ENCODE measurements at regions not wholly inside any gene's neighbourhood (a gene's known extent, or its start where the extent isn't known, plus 50 kb on each side); places are given as distances from the start of the nearest gene placed in this dataset.

- Mint-ChIP-seq H3K4me3 (no peak overlapping the region), H3K36me3 (ENCODE audit: low read depth) (no peaks in the 10 kb centered on the region), H3K27me3 (peaks cover 5% of the 10 kb centered on the region), H3K9me3 (no peaks in the 10 kb centered on the region), H3K27ac (no peak overlapping the region), H3K4me1 (ENCODE audit: low read depth) (no peaks in the 10 kb centered on the region)
- intact Hi-C loops (cut with micrococcal nuclease) = loop anchor here (10.0 kb wide), 1 partner anchor 1662 kb away; no protein-coding TSS in a partner anchor
These were observed 225.0 kb downstream of the SPTSSA start for GRCh38 chr14:34237081-34237480.

GRCh38 chr14:34235643-34236300, 226.3 kb downstream of the SPTSSA start:
- intact Hi-C loops (cut with micrococcal nuclease) = loop anchor here (10.0 kb wide), 1 partner anchor 1661 kb away; no protein-coding TSS in a partner anchor
- H3K4me3 Mint-ChIP-seq = no peak overlapping the region
- H3K36me3 Mint-ChIP-seq (ENCODE audit: low read depth) = no peaks in the 10 kb centered on the region
- H3K9me3 Mint-ChIP-seq = no peaks in the 10 kb centered on the region
- H3K27me3 Mint-ChIP-seq = peaks cover 3% of the 10 kb centered on the region
- no peaks in the 10 kb centered on the region for H3K4me1 Mint-ChIP-seq (ENCODE audit: low read depth)
- no peak overlapping the region for H3K27ac Mint-ChIP-seq

GRCh38 chr14:34234258-34234657, 227.8 kb downstream of the SPTSSA start:
- H3K4me3 Mint-ChIP-seq = no peak overlapping the region
- peaks cover 4% of the 10 kb centered on the region for H3K27me3 Mint-ChIP-seq
- no peaks in the 10 kb centered on the region for H3K4me1 Mint-ChIP-seq (ENCODE audit: low read depth)
- no peaks in the 10 kb centered on the region for H3K9me3 Mint-ChIP-seq
- intact Hi-C loops (cut with micrococcal nuclease) = loop anchor here (10.0 kb wide), 1 partner anchor 1659 kb away; no protein-coding TSS in a partner anchor
- no peaks in the 10 kb centered on the region for H3K36me3 Mint-ChIP-seq (ENCODE audit: low read depth)
- H3K27ac Mint-ChIP-seq = no peak overlapping the region

GRCh38 chr14:34233619-34234018, 228.4 kb downstream of the SPTSSA start:
- no peaks in the 10 kb centered on the region for H3K4me1 Mint-ChIP-seq (ENCODE audit: low read depth)
- intact Hi-C loops (cut with micrococcal nuclease) = loop anchor here (10.0 kb wide), 1 partner anchor 1659 kb away; no protein-coding TSS in a partner anchor
- no peaks in the 10 kb centered on the region for H3K36me3 Mint-ChIP-seq (ENCODE audit: low read depth)
- H3K27ac Mint-ChIP-seq = no peak overlapping the region
- no peaks in the 10 kb centered on the region for H3K9me3 Mint-ChIP-seq
- H3K4me3 Mint-ChIP-seq = no peak overlapping the region
- peaks cover 4% of the 10 kb centered on the region for H3K27me3 Mint-ChIP-seq

- Mint-ChIP-seq H3K9me3 (no peaks in the 10 kb centered on the region), H3K4me1 (ENCODE audit: low read depth) (no peaks in the 10 kb centered on the region), H3K36me3 (ENCODE audit: low read depth) (no peaks in the 10 kb centered on the region), H3K4me3 (no peak overlapping the region), H3K27ac (no peak overlapping the region), H3K27me3 (peaks cover 12% of the 10 kb centered on the region)
- intact Hi-C loops (cut with micrococcal nuclease) = loop anchor here (10.0 kb wide), 1 partner anchor 1658 kb away; no protein-coding TSS in a partner anchor
These were observed 229.2 kb downstream of the SPTSSA start for GRCh38 chr14:34232790-34233189.

GRCh38 chr14:34231626-34232025, 230.4 kb downstream of the SPTSSA start:
- peaks cover 15% of the 10 kb centered on the region for H3K27me3 Mint-ChIP-seq
- H3K27ac Mint-ChIP-seq = no peak overlapping the region
- H3K4me3 Mint-ChIP-seq = no peak overlapping the region
- H3K4me1 Mint-ChIP-seq (ENCODE audit: low read depth) = no peaks in the 10 kb centered on the region
- H3K9me3 Mint-ChIP-seq = no peaks in the 10 kb centered on the region
- H3K36me3 Mint-ChIP-seq (ENCODE audit: low read depth) = no peaks in the 10 kb centered on the region
- intact Hi-C loops (cut with micrococcal nuclease) = loop anchor here (10.0 kb wide), 1 partner anchor 1657 kb away; no protein-coding TSS in a partner anchor

- no peaks in the 10 kb centered on the region for H3K9me3 Mint-ChIP-seq
- intact Hi-C loops (cut with micrococcal nuclease) = no loop called here
- H3K27ac Mint-ChIP-seq = no peak overlapping the region
- peaks cover 17% of the 10 kb centered on the region for H3K27me3 Mint-ChIP-seq
- no peaks in the 10 kb centered on the region for H3K36me3 Mint-ChIP-seq (ENCODE audit: low read depth)
- H3K4me1 Mint-ChIP-seq (ENCODE audit: low read depth) = no peaks in the 10 kb centered on the region
- no peak overlapping the region for H3K4me3 Mint-ChIP-seq
These were observed 232.9 kb downstream of the SPTSSA start for GRCh38 chr14:34229140-34229539.

- Mint-ChIP-seq H3K36me3 (ENCODE audit: low read depth) (no peaks in the 10 kb centered on the region), H3K4me1 (ENCODE audit: low read depth) (no peaks in the 10 kb centered on the region), H3K27me3 (peaks cover 17% of the 10 kb centered on the region), H3K9me3 (no peaks in the 10 kb centered on the region), H3K27ac (no peak overlapping the region), H3K4me3 (no peak overlapping the region)
- intact Hi-C loops (cut with micrococcal nuclease) = loop anchor here (1.0 kb wide), 2 partner anchors 130 to 389 kb away; no protein-coding TSS in a partner anchor
These were observed 233.4 kb downstream of the SPTSSA start for GRCh38 chr14:34228650-34228976.

- Mint-ChIP-seq H3K4me3 (no peak overlapping the region), H3K9me3 (no peaks in the 10 kb centered on the region), H3K4me1 (ENCODE audit: low read depth) (no peaks in the 10 kb centered on the region), H3K27me3 (peaks cover 20% of the 10 kb centered on the region), H3K27ac (no peak overlapping the region), H3K36me3 (ENCODE audit: low read depth) (no peaks in the 10 kb centered on the region)
- intact Hi-C loops (cut with micrococcal nuclease) = loop anchor here (1.0 kb wide), 2 partner anchors 130 to 389 kb away; no protein-coding TSS in a partner anchor
These were observed 234.0 kb downstream of the SPTSSA start for GRCh38 chr14:34227834-34228649.

GRCh38 chr14:34224221-34224620, 237.8 kb downstream of the SPTSSA start:
- Mint-ChIP-seq H3K4me3 (no peak overlapping the region), H3K4me1 (ENCODE audit: low read depth) (peaks cover 7% of the 10 kb centered on the region), H3K9me3 (no peaks in the 10 kb centered on the region), H3K27ac (no peak overlapping the region), H3K36me3 (ENCODE audit: low read depth) (no peaks in the 10 kb centered on the region), H3K27me3 (peaks cover 27% of the 10 kb centered on the region)
- intact Hi-C loops (cut with micrococcal nuclease) = no loop called here

GRCh38 chr14:34223373-34224148, 238.5 kb downstream of the SPTSSA start:
- Mint-ChIP-seq H3K4me1 (ENCODE audit: low read depth) (peaks cover 7% of the 10 kb centered on the region), H3K4me3 (no peak overlapping the region), H3K36me3 (ENCODE audit: low read depth) (no peaks in the 10 kb centered on the region), H3K27me3 (peaks cover 27% of the 10 kb centered on the region), H3K9me3 (no peaks in the 10 kb centered on the region), H3K27ac (no peak overlapping the region)
- intact Hi-C loops (cut with micrococcal nuclease) = no loop called here

GRCh38 chr14:34222867-34223266, 239.2 kb downstream of the SPTSSA start:
- H3K27me3 Mint-ChIP-seq = peaks cover 20% of the 10 kb centered on the region
- H3K36me3 Mint-ChIP-seq (ENCODE audit: low read depth) = no peaks in the 10 kb centered on the region
- H3K27ac Mint-ChIP-seq = no peak overlapping the region
- intact Hi-C loops (cut with micrococcal nuclease) = no loop called here
- H3K4me3 Mint-ChIP-seq = no peak overlapping the region
- no peaks in the 10 kb centered on the region for H3K9me3 Mint-ChIP-seq
- H3K4me1 Mint-ChIP-seq (ENCODE audit: low read depth) = peaks cover 7% of the 10 kb centered on the region

- Mint-ChIP-seq H3K4me1 (ENCODE audit: low read depth) (peaks cover 7% of the 10 kb centered on the region), H3K36me3 (ENCODE audit: low read depth) (no peaks in the 10 kb centered on the region), H3K27ac (no peak overlapping the region), H3K4me3 (no peak overlapping the region), H3K27me3 (peaks cover 18% of the 10 kb centered on the region), H3K9me3 (no peaks in the 10 kb centered on the region)
- intact Hi-C loops (cut with micrococcal nuclease) = no loop called here
These were observed 239.9 kb downstream of the SPTSSA start for GRCh38 chr14:34222122-34222521.

- H3K36me3 Mint-ChIP-seq (ENCODE audit: low read depth) = no peaks in the 10 kb centered on the region
- H3K27ac Mint-ChIP-seq = no peak overlapping the region
- H3K27me3 Mint-ChIP-seq = peaks cover 18% of the 10 kb centered on the region
- H3K4me3 Mint-ChIP-seq = no peak overlapping the region
- H3K4me1 Mint-ChIP-seq (ENCODE audit: low read depth) = peaks cover 7% of the 10 kb centered on the region
- H3K9me3 Mint-ChIP-seq = no peaks in the 10 kb centered on the region
- intact Hi-C loops (cut with micrococcal nuclease) = no loop called here
These were observed 241.1 kb downstream of the SPTSSA start for GRCh38 chr14:34220921-34221320.

Measured in dendritic cell treated with granulocyte-macrophage colony-stimulating factor and Interleukin-4, amounts not matched to agents 40 ng/mL and 50 ng/mL, for 4 days (primary cell).